Hematopoietic multipotent progenitor cell treated with erythropoietin and hydrocortisone succinate and interleukin-3 and kit ligand, for 15 days (in vitro differentiated cells): ENCODE measurements at regions not wholly inside any gene's neighbourhood (a gene's known extent, or its start where the extent isn't known, plus 50 kb on each side); places are given as distances from the start of the nearest gene placed in this dataset.

Experiments
- DNase-seq: peaks from one replicate; pipeline ENCODE4 v3.0.0-alpha.2; 2015; ENCODE audit warnings: low spot score

DNA sequence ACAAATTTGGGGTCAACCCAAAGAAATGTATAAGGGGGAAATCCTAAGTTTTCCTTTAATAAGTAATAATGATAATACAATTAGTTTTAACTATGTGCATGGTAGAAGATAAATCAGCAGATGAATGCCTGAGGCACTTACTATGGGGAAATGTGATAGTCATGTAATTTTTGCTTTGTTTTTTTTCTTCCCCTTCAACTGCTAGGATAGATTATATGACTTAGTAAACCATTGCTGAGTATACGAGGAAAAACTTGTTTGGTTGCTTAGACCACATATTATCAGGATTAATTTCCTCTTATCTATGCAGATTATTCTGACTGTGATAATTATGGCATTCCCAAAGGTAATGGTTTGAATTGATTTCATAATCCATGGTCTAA lies 181.1 kb downstream of the TGFB2 start:
- DNase-seq = no peak

DNA sequence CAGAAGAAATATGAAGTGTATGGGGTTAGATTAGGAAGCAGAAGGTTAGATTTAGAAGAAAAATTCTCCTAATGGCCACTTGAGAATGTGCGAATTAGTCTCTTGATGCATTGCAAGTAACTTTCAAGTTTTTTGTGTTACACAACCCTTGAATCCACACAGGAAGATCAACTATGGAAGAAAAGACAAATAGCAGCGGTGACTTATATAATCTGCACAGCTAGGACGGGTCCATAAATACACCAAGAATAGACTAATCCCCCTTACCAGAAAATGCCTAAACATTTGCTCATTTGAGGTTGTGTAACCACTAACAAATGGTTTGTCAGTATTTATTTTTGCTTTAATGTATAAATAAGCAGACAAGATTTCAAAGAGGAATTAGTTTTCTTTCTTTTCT lies 182.6 kb downstream of the TGFB2 start:
- no peak for DNase-seq

DNA sequence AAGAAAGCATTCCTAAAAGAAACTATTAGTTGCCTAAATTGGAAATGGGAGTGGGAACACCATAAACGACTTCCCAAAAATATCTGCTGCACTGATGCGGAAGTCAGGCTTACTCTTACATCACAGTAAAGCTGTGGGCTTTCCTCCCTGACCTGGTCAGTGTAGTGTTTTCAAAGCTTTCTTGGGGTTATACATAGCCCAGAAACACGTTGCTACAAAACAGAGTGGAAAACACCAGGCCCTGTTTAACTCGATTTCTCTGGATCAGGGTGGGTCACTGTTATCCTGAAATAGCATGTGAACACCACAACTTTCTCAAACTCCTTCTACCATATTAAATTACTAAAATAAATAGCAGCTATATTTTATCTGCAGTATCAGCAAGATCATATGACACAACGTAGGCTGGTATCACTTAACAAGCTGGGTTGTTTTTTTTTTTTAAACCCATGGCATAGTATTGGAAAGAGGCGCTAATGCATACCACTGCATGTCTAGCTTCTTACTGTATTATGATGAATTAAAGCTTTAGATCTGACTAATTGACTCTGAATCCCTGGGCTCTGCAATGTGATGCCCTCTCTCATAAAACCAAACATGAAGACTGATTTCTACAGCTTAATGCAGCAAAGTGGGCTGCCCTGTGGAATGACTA lies 184.6 kb downstream of the TGFB2 start:
- no peak for DNase-seq

DNA sequence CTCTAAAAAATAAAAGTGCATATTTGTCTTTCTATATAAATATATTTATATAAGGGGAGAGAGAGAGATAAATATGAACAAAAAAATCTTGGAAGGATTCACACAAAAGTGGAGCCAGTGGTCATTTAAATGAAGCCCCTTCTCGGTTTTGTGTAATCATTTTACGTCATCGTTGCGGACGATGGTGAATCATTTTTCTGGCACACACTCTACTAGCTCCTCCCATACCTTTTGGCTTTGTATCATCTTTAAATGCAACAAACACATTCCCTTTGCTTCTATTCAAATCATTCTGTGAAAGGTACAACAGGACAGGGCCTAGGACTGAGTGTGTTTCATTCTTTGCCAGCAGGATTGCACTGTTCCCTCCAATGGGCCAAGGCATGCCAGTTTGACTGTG lies 186.8 kb downstream of the TGFB2 start:
- no peak for DNase-seq

DNA sequence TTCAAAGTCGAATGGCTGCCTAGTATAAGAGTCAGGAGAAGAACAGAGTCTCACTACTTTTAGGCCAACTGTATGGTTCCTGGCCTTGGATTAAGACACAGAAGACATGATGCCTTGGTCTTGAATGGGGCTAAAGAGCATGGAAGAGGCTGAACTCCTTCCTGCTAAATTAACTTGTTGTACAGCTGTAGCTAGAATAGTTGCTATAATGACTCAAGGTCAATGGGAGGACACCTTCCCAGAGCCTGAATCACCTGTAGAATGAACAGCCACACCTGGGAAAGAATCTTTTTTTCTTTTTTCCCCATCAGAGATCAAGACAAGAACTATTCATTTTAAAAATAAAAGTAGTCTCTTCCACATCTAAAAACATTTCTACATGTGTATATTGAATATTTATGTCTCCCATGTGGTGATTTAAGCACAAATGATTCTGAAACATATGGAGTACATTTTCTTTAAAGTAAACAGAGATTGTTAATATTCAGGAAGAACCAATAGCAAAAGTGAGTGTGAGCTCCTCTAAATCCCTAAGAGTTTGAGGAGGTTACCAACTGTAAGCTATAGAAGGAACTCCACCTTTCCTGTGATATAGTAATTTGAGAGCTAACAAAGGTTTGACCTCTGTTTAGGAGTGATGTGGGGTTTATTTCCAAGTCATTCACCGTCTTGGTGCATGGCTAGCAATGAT lies 191.3 kb downstream of the TGFB2 start:
- DNase-seq = no peak

DNA sequence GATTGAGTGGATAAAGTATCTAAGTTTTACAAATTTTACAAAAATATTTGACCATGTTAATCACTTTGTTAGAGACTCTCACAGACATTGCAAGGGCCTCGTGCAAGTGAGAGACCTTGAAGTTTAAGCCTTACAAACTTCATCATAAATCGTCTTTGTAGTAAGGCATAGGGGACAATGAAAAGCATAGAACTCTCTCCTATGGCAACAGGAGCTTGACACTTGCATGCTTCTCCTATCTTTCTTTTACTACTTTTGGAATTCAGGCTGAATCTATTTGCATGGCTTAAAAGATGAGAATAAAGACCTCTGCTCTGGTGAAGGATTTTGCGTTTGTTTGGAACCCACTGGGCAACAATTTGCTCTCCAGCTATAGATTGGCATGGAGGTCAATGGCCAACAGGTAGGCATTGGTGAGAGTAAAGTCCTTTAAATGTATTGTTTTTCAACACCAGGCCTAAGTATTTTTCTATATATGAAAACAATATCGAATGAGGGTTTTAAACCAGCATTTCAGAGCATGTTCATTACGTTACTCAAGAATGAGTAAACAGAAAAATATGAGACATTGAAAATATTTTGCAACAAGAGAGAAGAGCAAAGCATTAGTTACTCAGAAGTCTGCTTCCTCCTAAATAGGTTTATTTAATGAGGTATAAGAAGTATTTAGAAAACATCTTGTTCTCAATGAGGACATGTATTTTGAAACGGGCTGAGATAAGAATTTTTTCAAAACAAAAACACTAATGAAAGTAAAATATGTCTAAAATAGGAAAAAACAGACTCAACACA lies 192.2 kb downstream of the TGFB2 start:
- DNase-seq = no peak

DNA sequence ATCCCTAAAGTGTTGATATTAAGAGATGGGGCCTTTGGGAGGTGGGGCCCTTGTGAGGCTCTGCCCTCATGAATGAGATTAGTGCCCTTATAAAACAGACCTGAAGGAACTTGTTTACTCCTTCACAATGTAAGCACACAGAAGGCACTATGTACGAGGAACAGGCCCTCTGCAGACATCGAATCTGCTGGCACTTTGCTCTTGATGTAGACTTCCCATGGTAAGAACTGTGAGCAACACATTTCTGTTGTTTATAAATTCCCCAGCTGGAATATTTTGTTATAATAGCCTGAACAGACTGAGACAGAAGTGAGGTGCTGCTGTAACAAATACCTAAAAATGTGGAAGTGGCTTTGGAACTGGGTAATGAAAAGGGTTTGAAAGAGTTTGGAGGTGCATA lies 193.2 kb downstream of the TGFB2 start:
- DNase-seq = no peak

DNA sequence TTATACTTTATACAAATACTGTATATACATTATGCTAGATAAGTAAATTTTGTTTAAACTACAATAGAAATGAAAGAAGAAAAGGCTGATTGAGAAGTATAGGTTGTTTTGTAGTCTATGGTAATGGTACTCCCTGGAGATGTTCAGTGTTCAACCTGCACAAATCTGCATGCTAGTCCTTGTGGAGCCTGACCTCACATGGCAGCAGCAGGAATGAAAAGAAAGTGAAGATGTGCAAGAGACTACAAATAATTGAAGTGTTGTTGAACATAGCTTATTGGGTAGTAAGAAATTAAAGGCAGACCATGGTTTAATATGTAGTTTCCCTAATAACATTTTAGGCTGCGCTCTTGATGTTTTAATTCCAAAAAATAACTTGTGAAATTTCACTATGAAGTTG lies 201.2 kb downstream of the TGFB2 start:
- no peak for DNase-seq

DNA sequence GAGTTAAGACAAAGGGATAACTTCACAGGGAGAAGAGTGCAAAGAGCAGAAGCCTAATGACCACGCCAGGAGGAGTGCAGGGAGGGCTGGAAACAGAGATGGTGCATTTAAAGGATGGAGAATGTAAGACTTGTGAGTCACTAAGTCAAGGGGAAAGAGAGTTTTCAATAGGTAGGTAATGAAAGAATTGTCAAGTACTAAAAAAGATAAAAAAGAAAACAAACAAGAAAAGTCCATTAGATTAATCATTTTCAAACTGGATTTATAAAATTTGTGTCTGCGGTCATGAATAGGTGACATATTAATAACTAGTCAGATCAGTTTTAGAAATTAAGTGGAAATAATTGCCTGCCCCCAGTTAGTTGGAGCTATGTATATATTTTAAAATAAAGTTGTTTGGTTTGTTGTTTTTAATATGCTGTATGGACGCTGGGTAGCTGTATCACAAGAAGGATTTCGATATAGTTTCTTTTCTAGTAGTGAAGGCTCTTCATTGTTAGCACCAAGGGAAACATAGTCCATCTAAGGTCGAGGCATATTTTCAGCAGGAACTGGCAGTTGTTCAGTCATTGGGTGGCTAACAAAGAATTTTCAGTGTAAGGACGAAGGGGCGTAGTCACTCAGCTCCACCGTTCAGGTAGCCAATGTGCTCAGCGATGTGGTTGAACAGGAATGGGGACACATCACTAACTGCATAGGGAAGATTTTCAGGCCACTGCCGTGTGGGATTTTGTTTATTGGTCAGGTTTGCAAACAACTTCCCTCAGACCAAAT lies 203.0 kb downstream of the TGFB2 start:
- DNase-seq = no peak

DNA sequence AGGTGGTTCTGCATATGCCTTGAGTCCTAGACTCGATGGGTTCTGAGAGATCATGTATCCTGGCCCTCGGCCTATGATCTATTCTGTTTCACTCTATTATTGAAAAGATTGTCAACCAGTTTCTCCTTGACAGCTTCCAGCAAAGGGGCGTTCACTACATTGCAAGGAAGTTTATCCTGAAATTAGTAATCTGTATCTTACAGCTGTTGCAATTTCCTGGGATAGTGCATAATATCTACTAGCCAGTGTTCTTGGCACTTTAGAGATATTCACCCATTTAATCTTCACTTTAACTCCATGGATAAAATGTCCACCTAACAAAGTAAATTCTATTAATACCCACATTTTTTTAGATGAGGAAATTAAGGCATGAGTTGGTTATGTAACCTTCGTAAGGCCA lies 203.6 kb downstream of the TGFB2 start:
- DNase-seq = no peak

DNA sequence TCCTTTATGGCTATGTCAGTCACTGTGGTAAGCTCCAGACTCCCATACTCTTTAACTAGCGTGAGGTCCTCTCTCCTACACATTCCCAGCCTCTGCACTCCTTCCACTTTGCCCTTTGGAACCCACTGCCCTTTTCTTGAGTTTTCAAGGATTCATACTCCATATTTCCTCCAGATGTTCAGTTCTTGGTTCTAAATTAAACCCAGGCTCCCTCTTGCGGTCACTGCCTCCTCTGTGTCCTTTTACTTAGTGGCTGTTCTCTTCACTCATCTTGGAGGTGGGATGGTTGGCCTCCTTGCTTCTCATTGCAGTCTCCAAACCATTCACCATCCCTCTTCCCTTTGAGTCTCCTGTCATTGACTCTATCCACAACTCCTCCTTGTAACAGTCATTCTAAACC lies 208.1 kb downstream of the TGFB2 start:
- no peak for DNase-seq

DNA sequence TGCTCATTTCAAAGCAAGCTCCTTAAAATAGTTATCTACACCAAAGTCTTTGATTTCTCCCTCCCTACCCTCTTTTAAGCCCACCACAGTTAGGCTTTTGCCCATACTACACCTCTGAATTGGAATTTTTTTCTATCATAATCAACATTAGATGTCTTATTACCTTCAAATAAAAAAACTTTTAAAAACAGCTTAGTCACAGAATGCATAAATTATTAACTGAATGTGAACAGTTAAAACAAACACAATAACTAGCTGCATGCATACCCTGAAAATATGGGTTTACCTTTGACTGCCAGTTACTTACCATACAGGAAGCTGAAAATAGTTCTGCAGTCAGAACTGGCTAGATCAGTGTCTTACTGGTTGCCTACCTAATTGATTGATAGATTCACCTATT lies 210.9 kb downstream of the TGFB2 start:
- DNase-seq = no peak

DNA sequence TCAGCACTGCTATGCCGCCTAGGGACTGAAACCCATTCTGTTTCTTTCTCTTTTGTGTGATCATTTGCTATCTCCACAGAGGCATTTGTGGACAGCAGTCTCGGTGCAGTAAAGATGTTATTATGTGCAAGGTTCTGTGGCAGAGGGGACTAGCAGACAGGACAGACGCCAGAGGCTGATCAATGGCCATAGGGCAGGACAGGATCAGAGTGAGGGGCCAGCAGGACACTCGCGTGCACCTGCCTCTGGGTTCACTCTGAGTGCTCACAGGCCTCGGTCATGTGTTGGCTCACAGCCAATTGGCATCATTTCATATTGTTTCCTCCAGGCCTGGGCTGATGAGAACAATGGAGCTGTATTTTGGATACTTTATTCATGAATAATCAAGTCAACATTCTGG lies 212.6 kb downstream of the TGFB2 start:
- no peak for DNase-seq

DNA sequence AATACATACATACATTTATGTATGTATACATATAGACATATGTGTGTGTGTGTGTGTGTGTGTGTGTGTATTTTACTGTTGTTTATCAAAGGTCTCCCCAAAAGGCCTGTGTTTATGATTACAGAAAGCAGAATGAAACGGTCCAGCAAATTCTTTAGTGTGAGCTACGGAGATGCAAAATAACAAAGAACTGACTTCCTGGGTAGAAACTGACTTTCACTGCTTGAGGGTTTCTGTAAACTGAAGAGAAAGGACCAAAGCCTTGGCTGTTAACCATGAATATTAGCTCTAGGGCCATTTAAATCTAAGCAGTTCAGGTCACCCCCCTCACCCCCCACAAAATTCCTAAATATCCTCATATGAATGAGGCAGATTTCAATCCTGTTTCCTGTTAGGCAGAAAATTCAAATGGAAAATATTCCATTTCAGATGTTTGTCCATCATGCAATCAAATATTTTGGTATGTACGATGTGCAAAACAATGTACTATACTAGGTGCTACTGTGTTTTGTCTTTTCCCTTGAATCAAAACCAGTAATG lies 213.2 kb downstream of the TGFB2 start:
- DNase-seq = no peak

DNA sequence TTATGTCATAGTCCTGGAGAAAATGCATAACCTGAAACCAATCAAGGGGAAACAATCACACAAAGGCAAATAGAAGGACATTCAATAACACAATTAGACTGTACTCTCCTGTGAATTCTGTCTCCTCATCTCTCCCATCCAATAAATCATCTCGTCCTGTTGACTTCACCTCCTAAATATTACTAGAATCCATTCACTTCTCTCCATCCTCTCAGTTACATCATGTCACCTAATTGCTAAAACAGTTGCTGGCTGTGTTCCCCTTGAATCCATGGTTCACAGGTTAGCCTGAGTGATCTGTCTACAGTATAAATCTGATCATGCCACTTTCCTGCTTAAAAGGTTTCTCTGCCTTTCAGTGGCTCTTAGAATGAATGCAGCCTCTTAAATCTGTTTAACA lies 220.2 kb downstream of the TGFB2 start:
- DNase-seq = no peak

DNA sequence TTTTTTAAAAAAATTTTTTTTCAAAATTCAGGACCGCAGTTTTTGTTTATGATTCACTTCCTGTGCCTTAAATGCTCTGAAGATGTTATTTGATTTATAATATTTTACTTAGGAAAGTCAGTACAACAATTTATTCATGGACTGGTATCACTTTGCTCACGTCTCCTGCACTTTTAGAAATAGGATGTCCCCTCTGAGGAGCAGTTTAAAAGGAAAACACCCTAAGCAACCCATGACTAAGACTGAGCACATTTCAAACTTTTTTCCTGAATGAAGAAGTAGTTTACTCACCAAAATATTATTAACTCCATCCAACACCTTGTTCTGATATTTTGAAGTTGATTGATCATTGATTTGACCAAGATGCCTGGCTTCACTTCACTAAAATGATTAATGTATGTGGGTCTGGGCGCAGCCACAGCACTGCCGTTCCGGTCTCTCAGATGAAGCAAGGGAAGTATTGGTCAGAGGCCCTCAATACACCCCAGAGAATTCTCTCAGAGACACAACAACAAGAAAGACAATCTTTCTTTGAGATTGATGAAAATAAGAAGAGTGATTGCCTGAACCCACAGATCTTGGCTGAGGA lies 223.9 kb downstream of the TGFB2 start:
- DNase-seq = no peak

DNA sequence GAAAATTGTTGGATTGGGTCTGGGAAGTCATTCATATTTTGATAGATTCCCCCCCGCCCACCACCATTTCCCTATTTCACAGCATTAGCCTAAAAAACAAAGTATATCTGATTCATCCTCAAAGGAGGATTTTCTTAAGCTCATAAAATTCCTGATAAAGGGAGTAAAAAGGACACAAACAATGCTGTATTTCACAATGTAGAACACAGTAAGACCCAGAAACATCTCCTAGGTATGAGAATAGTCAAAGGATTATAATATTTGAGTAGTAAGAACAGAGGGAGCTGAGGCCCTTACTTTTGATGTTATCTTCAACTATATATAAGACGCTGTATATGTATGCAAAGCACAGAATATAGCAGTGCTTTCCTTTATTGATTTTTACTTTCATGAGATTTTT lies 225.3 kb downstream of the TGFB2 start:
- no peak for DNase-seq

DNA sequence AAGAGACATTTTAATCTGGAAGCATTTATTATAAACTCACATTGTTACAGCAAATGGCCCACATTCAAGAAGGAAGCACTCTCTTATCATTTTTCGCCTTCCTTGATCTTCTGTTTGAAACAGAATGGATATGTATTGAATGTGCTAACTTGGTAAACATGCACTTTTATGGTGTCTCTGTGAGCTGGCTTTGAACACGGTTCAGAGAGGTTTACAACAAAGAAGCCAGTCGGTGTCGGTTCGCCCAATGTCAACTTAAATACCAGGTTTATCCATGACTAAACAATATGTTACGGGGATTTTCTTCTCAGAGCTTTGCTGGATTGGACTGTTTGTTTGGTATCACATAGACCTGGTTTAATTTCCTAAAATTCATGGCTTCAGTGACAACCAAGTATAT lies 226.4 kb downstream of the TGFB2 start:
- no peak for DNase-seq

DNA sequence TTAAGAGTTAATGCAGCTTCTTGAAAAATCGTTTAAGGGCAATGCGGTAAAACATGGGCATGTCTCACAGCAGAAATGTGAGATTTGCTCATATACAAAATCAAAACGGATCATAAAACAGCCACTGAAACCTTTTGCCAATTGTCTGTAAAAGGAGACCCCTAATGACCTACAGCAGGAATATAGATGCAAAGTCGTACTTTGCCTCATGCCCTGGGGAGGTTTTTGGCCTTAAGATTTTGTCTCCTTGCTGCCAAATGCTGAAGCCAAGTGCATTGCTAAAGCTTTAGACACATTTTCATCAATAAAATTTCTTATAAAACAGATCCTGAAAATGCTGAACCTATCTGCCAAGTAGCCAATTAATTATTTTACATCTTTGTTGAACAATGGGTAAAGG lies 226.9 kb downstream of the TGFB2 start:
- DNase-seq = no peak

DNA sequence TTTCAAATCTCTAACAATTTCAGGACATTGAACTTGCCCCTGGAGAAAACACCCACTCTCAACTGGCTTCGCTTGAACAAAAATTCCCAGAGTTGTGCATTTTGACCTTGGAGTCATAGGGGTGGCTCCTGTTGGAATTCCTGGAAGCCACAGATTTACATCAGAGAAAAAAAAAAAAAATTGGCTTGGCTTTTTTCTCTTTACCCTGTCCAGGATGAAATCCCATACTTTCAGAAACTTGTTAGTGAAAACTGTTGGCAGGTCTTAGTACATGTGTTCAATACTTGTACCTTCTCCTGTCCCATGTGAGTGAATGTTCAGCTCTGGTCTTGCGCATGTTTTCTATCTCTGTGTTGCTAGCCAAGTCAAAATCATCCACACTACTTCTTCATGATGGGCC lies 228.8 kb downstream of the TGFB2 start:
- no peak for DNase-seq

DNA sequence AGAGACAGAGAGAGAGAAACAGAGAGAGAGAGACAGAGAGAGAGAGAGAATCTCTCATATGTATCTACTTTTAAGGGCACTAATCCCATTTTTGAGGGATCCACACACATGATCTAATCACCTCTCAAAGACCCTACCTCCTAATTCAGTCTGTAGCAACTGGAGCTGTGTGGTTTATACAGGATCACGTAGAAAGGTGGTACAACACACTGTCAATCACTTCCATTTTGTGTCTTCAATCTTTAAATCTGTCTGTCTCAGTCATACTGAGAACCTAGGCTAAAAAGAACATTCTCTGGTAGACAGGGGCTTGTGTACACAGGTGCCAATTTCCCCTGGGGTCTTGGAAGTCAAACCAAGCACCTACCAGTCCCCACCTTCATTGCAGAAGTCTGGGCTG lies 229.9 kb downstream of the TGFB2 start:
- no peak for DNase-seq

DNA sequence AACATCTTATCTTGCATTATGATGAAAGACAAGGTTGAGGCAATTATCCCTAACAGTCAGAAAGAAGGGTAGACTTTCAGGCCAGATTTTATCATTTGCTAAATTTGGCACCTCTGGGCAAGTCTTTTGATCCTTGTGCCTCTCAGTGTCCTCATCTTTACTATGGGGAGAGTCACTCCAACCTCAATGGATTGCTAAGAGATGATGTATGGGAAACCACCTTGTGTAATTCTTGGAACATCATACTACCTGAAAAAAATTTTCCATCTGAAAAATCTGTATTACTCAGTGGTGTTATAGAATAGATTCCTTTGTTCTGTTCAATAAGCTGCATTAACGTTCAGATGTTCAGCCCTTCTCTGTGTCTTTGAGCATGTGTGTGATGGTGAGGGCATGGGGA lies 230.7 kb downstream of the TGFB2 start:
- DNase-seq = no peak
